COR-L47 (cell line): ENCODE measurements at regions not wholly inside any gene's neighbourhood (a gene's known extent, or its start where the extent isn't known, plus 50 kb on each side); places are given as distances from the start of the nearest gene placed in this dataset.

Experiments
- DNase-seq: peaks from one replicate; lab custom pipeline; 2025; lab: John Stamatoyannopoulos, UW

GRCh38 chr14:25988536-25988935, 609.3 kb downstream of the NOVA1 start:
- DNase-seq = no peak

DNA sequence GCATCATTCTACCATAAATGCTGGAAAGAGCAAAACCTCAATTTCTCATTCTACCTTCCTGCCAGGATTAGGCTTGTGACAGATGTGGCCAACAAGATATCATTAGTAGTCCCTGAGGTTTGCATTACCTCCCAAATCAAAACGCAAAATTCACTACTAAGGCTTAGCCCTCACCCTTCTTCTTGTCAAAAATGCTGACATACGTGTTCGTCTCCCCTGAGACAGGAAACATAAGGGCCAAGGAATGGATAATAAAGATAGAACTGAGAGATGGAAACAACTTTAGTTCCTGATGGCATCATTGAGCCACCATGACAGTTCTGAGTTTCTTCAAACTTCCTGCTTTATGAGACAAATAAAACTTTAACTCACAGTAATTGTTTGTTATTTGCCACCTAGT, 642.1 kb downstream of the NOVA1 start:
- DNase-seq = no peak

DNA sequence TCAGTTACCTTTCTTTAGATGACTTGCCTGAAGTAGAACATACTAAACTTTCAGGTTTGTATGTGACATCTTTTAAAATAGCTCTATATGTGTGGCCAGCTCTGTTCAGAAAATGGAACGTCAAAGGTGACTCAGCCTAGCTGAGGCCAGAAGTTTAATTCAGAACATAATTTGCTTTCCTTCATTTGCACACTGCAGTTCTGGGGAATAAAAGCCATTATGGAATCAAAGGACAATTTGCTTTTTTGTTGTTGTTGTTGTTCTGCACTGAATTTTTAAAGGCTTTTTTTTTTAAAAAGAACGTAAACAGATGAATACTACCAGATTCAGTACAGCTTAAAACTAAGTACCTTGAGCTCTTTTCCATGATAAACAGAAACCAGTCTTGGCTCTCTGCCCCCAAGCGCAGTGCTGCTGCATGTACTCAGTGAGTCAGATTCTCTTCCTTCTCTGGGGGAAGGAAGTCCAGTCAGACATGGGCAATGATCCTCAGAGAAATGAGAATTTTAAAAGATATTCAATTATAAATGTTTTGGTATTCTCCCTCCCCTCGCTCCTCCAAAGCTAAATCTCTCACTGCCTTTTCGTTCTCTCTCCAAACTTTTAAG, 644.2 kb downstream of the NOVA1 start:
- no peak for DNase-seq

- no peak for DNase-seq
Observed at GRCh38 chr14:25945746-25946145, 652.1 kb downstream of the NOVA1 start.

DNA sequence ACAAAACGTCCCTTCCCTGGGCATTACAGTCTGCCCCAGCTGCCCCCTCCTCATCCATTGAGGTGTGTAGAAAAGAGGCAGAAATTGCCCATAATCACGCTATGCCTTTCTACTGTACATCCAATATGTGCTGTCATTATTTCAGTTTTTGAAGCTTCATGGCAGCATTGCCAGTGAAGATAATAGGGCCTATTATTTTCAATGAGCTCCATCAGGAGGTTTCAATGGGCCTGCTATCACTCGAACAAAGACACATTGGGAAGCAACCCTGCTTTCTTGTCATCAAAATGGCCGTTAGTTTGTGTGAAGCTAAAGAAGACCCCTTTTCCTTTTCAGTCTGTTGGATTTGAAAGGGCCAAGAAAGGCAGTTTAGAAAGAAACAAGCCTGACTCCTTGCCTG, 653.8 kb downstream of the NOVA1 start:
- DNase-seq = no peak

- DNase-seq = no peak
Observed at GRCh38 chr14:25943329-25943728, 654.5 kb downstream of the NOVA1 start.

DNA sequence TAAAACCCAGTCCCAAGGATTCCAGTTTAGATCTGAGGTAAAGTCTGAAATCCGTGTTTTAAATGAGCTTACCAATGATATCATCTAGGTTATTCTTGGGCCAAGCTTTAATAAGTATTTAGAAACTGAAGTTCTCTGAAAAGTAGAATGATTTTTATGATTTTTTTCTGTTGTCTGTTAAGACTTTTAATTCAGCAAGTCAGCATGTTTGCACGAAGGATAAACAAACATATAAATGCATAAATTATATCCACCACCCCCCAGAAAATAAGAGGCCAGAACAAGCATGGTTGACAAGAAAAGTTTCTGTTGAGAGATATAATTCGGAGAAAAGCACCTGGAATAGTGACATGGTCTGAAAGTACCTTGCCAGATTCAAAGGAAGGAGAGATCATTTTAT, 655.7 kb downstream of the NOVA1 start:
- DNase-seq = no peak

GRCh38 chr14:25933731-25934130, 664.1 kb downstream of the NOVA1 start:
- no peak for DNase-seq

- no peak for DNase-seq
Observed at GRCh38 chr14:25929881-25930615, 667.8 kb downstream of the NOVA1 start.

DNA sequence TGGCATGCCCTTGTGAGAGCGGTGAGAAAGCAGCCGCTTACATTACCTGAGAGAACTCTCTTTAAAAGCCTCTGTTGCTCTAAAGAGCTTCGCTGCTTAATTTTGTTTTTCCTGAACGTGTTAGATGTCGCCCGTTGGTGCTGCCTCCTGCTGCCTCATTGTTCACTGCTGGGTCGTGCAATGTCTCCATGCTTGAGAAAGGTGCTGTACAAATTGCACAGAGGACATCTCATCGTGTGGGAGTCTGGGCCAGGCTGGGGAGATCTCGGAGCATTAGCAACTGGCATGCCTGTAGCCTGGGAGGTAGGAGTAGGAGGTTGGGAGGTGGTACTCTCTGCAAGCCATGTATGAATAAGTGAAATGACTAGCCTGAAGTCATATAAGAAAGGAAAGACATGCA, 686.0 kb downstream of the NOVA1 start:
- no peak for DNase-seq

- DNase-seq = no peak
Observed at GRCh38 chr14:25909045-25909747, 688.6 kb downstream of the NOVA1 start.

GRCh38 chr14:25908277-25909044, 689.4 kb downstream of the NOVA1 start:
- no peak for DNase-seq

- no peak for DNase-seq
Observed at GRCh38 chr14:25904446-25904845, 693.4 kb downstream of the NOVA1 start.

DNA sequence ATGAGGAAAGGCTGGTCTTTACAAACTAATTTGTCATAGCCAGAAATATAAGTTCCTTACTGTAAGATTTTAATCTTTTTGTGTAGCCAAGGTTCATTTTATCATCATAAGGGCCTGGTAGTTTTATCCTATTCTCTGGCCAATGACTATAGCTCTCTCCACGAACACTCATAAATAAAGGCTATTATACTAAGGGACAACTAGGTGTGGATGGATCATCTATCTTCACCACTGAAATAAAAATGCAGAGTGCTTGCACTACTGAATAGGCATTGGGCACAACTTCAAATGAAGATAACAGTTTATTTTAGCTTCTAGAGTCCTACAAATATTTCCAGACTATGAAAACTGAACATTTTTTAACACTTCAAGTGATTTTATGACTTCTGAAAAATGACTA, 698.6 kb downstream of the NOVA1 start:
- DNase-seq = no peak

DNA sequence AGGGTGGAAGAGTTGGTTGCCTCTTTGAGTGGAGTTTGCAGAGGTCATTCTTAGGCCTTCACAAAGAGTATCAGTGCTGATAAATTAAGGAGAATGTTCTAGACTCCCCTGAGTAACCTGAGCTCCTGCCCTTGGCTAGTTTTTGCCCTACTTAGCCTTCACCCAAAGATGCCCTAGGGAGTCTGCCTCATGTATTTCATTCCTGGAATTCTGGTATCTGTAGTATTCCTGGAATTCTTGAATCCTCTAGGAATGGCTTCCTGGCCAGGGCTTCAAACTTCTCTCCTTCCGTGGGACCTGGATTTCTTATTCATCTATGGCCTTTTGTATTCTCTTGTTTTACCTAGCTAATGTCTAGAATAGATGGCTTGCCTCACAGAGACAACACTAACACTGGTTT, 701.1 kb downstream of the NOVA1 start:
- DNase-seq = no peak

GRCh38 chr14:25895740-25896139, 702.1 kb downstream of the NOVA1 start:
- no peak for DNase-seq

GRCh38 chr14:25887251-25887878, 710.5 kb downstream of the NOVA1 start:
- DNase-seq = no peak

- no peak for DNase-seq
Observed at GRCh38 chr14:25884657-25885056, 713.2 kb downstream of the NOVA1 start.

GRCh38 chr14:25882899-25883298, 714.9 kb downstream of the NOVA1 start:
- no peak for DNase-seq

GRCh38 chr14:25875475-25875874, 722.4 kb downstream of the NOVA1 start:
- DNase-seq = no peak

GRCh38 chr14:25869854-25870253, 728.0 kb downstream of the NOVA1 start:
- DNase-seq = no peak
